HEK293 (cell line): ENCODE measurements at regions not wholly inside any gene's neighbourhood (a gene's known extent, or its start where the extent isn't known, plus 50 kb on each side); places are given as distances from the start of the nearest gene placed in this dataset.

Source experiments
- BCL11A ChIP-seq: fragments of 450-650 bp; formaldehyde crosslinking; IDR thresholded peaks from 2 replicates; pipeline ENCODE4 v1.5.1; 2016; ENCODE audit warnings: low read depth, missing biosample characterization, missing genetic modification characterization
- BCL11B ChIP-seq: fragments of 450-650 bp; formaldehyde crosslinking; IDR thresholded peaks from 2 replicates; pipeline ENCODE4 v1.5.1; 2016; ENCODE audit warnings: low read depth, missing biosample characterization, missing genetic modification characterization
- EGR2 ChIP-seq: fragments of 450-650 bp; formaldehyde crosslinking; IDR thresholded peaks from 2 replicates; pipeline ENCODE4 v1.5.1; 2016; ENCODE audit warnings: low read depth, missing biosample characterization, missing genetic modification characterization
- HOXD13 ChIP-seq: sonication (generic); formaldehyde crosslinking; IDR thresholded peaks from 2 replicates; pipeline ENCODE4 v1.8.0; 2022; ENCODE audit warnings: missing genetic modification reagents, borderline replicate concordance
- KLF1 ChIP-seq: fragments of 450-650 bp; formaldehyde crosslinking; IDR thresholded peaks from 2 replicates; pipeline ENCODE4 v1.5.1; 2016; ENCODE audit warnings: missing biosample characterization, missing genetic modification characterization
- YY1 ChIP-seq: fragments of 450-650 bp; formaldehyde crosslinking; IDR thresholded peaks from 2 replicates; pipeline ENCODE4 v1.5.1; 2018; ENCODE audit warnings: missing biosample characterization, missing genetic modification characterization
- ZBTB1 ChIP-seq: fragments of 450-650 bp; formaldehyde crosslinking; IDR thresholded peaks from 2 replicates; pipeline ENCODE4 v1.5.1; 2016; ENCODE audit warnings: missing biosample characterization, missing genetic modification characterization
- ZBTB20 ChIP-seq: fragments of 450-650 bp; formaldehyde crosslinking; IDR thresholded peaks from 2 replicates; pipeline ENCODE4 v1.5.1; 2016; ENCODE audit warnings: missing biosample characterization, missing genetic modification characterization
- ZBTB44 ChIP-seq: fragments of 450-650 bp; IDR thresholded peaks from 2 replicates; pipeline ENCODE4 v1.5.1; 2018; ENCODE audit warnings: missing biosample characterization, mild to moderate bottlenecking, missing genetic modification characterization
- ZBTB8A ChIP-seq: fragments of 450-650 bp; formaldehyde crosslinking; IDR thresholded peaks from 2 replicates; pipeline ENCODE4 v1.5.1; 2016; ENCODE audit warnings: missing biosample characterization, missing genetic modification characterization
- ZFP41 ChIP-seq: fragments of 450-650 bp; formaldehyde crosslinking; IDR thresholded peaks from 2 replicates; pipeline ENCODE4 v1.5.1; 2016; ENCODE audit warnings: missing biosample characterization, missing genetic modification characterization, borderline replicate concordance
- ZNF10 ChIP-seq: fragments of 450-650 bp; formaldehyde crosslinking; IDR thresholded peaks from 2 replicates; pipeline ENCODE4 v1.5.1; 2017; ENCODE audit warnings: missing biosample characterization, missing genetic modification characterization
- ZNF132 ChIP-seq: fragments of 450-650 bp; formaldehyde crosslinking; IDR thresholded peaks from 2 replicates; pipeline ENCODE4 v1.5.1; 2017; ENCODE audit warnings: missing biosample characterization, missing genetic modification characterization, borderline replicate concordance
- ZNF140 ChIP-seq: fragments of 450-650 bp; formaldehyde crosslinking; IDR thresholded peaks from 2 replicates; pipeline ENCODE4 v1.5.1; 2016; ENCODE audit warnings: missing biosample characterization, missing genetic modification characterization
- ZNF239 ChIP-seq: fragments of 450-650 bp; formaldehyde crosslinking; IDR thresholded peaks from 2 replicates; pipeline ENCODE4 v1.5.1; 2016; ENCODE audit warnings: missing biosample characterization, missing genetic modification characterization
- ZNF302 ChIP-seq: fragments of 450-650 bp; formaldehyde crosslinking; IDR thresholded peaks from 2 replicates; pipeline ENCODE4 v1.5.1; 2016; ENCODE audit warnings: missing biosample characterization, missing genetic modification characterization, low read depth
- ZNF398 ChIP-seq: fragments of 450-650 bp; formaldehyde crosslinking; IDR thresholded peaks from 2 replicates; pipeline ENCODE4 v1.5.1; 2017; ENCODE audit warnings: missing biosample characterization, missing genetic modification characterization
- ZNF426 ChIP-seq: fragments of 450-650 bp; formaldehyde crosslinking; IDR thresholded peaks from 2 replicates; pipeline ENCODE4 v1.5.1; 2017; ENCODE audit warnings: missing biosample characterization, missing genetic modification characterization, mild to moderate bottlenecking, inconsistent platforms, moderate library complexity
- ZNF621 ChIP-seq: fragments of 450-650 bp; formaldehyde crosslinking; IDR thresholded peaks from 2 replicates; pipeline ENCODE4 v1.5.1; 2017; ENCODE audit warnings: missing biosample characterization, missing genetic modification characterization
- ZNF677 ChIP-seq: fragments of 450-650 bp; IDR thresholded peaks from 2 replicates; pipeline ENCODE4 v1.5.0; 2018; ENCODE audit warnings: missing biosample characterization, mild to moderate bottlenecking, missing genetic modification characterization, moderate library complexity
- ZNF701 ChIP-seq: fragments of 450-650 bp; formaldehyde crosslinking; IDR thresholded peaks from 2 replicates; pipeline ENCODE4 v1.5.1; 2016; ENCODE audit warnings: missing biosample characterization, missing genetic modification characterization
- ZNF830 ChIP-seq: fragments of 450-650 bp; IDR thresholded peaks from 2 replicates; pipeline ENCODE4 v1.5.0; 2018; ENCODE audit warnings: missing biosample characterization, missing genetic modification characterization, low read depth, mild to moderate bottlenecking, moderate library complexity
- TF ChIP-seq, protein P1 (sequence below): fragments of 450-650 bp; formaldehyde crosslinking; IDR thresholded peaks from 2 replicates; pipeline ENCODE4 v1.5.1; 2016; ENCODE audit warnings: missing biosample characterization, missing genetic modification characterization, low read depth
- TF ChIP-seq, protein P2 (sequence below): fragments of 450-650 bp; formaldehyde crosslinking; IDR thresholded peaks from 2 replicates; pipeline ENCODE4; 2016; ENCODE audit warnings: missing biosample characterization, missing genetic modification characterization
- TF ChIP-seq, protein P3 (sequence below): fragments of 450-650 bp; formaldehyde crosslinking; IDR thresholded peaks from 2 replicates; pipeline ENCODE4 v1.5.1; 2016; ENCODE audit warnings: missing biosample characterization, missing genetic modification characterization
- TF ChIP-seq, protein P4 (sequence below): fragments of 450-650 bp; formaldehyde crosslinking; IDR thresholded peaks from 2 replicates; pipeline ENCODE4 v1.5.1; 2016; ENCODE audit warnings: missing biosample characterization, missing genetic modification characterization

GRCh38 chr6:4291453-4292403, 156.4 kb upstream of the ECI2 start (continued):
- peak; percentile 56; the same call in 1 of the 2 replicates for TF ChIP-seq ZNF398
- no peak for TF ChIP-seq ZFP41
- TF ChIP-seq, protein P1, sequence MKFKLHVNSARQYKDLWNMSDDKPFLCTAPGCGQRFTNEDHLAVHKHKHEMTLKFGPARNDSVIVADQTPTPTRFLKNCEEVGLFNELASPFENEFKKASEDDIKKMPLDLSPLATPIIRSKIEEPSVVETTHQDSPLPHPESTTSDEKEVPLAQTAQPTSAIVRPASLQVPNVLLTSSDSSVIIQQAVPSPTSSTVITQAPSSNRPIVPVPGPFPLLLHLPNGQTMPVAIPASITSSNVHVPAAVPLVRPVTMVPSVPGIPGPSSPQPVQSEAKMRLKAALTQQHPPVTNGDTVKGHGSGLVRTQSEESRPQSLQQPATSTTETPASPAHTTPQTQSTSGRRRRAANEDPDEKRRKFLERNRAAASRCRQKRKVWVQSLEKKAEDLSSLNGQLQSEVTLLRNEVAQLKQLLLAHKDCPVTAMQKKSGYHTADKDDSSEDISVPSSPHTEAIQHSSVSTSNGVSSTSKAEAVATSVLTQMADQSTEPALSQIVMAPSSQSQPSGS (tag by site-specific recombination), result no peak
- TF ChIP-seq BCL11A (tag by site-specific recombination), result no peak
- TF ChIP-seq ZBTB44, result peak; percentile 58
- TF ChIP-seq, protein P2, sequence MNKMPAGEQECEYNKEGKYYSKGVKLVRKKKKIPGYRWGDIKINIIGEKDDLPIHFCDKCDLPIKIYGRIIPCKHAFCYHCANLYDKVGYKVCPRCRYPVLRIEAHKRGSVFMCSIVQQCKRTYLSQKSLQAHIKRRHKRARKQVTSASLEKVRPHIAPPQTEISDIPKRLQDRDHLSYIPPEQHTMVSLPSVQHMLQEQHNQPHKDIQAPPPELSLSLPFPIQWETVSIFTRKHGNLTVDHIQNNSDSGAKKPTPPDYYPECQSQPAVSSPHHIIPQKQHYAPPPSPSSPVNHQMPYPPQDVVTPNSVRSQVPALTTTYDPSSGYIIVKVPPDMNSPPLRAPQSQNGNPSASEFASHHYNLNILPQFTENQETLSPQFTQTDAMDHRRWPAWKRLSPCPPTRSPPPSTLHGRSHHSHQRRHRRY (tag by site-specific recombination), result no peak
- TF ChIP-seq ZNF140 (tag by site-specific recombination), result no peak
- no peak for TF ChIP-seq ZBTB1 (tag by site-specific recombination)
- 0 out of 2 replicates have a peak, but pooled peaks have one; percentile 38 for TF ChIP-seq ZNF10
- peak; percentile 73 for TF ChIP-seq ZBTB20
- no peak for TF ChIP-seq ZNF426
- no peak for TF ChIP-seq ZNF701 (tag by site-specific recombination)
- no peak for TF ChIP-seq ZBTB8A (tag by site-specific recombination)
- no peak for TF ChIP-seq BCL11B (tag by site-specific recombination)
- TF ChIP-seq ZNF830 (tag by site-specific recombination), result no peak
- no peak for TF ChIP-seq ZNF132 (tag by site-specific recombination)
- TF ChIP-seq YY1 (tag by site-specific recombination), result no peak
- TF ChIP-seq ZNF677, result no peak
- TF ChIP-seq KLF1, result no peak
- TF ChIP-seq HOXD13 (CRISPR knock-in tag), result no peak
- TF ChIP-seq ZNF621 (tag by site-specific recombination), result no peak
- TF ChIP-seq ZNF239 (tag by site-specific recombination), result no peak
- TF ChIP-seq ZNF302 (tag by site-specific recombination), result no peak
- TF ChIP-seq, protein P3, sequence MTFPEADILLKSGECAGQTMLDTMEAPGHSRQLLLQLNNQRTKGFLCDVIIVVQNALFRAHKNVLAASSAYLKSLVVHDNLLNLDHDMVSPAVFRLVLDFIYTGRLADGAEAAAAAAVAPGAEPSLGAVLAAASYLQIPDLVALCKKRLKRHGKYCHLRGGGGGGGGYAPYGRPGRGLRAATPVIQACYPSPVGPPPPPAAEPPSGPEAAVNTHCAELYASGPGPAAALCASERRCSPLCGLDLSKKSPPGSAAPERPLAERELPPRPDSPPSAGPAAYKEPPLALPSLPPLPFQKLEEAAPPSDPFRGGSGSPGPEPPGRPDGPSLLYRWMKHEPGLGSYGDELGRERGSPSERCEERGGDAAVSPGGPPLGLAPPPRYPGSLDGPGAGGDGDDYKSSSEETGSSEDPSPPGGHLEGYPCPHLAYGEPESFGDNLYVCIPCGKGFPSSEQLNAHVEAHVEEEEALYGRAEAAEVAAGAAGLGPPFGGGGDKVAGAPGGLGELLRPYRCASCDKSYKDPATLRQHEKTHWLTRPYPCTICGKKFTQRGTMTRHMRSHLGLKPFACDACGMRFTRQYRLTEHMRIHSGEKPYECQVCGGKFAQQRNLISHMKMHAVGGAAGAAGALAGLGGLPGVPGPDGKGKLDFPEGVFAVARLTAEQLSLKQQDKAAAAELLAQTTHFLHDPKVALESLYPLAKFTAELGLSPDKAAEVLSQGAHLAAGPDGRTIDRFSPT, result peak; percentile 77
- TF ChIP-seq, protein P4, sequence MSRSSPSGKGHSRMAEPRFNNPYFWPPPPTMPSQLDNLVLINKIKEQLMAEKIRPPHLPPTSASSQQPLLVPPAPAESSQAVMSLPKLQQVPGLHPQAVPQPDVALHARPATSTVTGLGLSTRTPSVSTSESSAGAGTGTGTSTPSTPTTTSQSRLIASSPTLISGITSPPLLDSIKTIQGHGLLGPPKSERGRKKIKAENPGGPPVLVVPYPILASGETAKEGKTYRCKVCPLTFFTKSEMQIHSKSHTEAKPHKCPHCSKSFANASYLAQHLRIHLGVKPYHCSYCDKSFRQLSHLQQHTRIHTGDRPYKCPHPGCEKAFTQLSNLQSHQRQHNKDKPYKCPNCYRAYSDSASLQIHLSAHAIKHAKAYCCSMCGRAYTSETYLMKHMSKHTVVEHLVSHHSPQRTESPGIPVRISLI (tag by site-specific recombination), result peak; percentile 80
- no peak for TF ChIP-seq EGR2 (tag by site-specific recombination)
